NCI-H526 treated with DMSO at 0.1 percent for 48 hours (cell line): ENCODE measurements at regions not wholly inside any gene's neighbourhood (a gene's known extent, or its start where the extent isn't known, plus 50 kb on each side); places are given as distances from the start of the nearest gene placed in this dataset.

ENCODE experiments used
- DNase-seq: peaks from one replicate; lab custom pipeline; 2025; lab: John Stamatoyannopoulos, UW

DNA sequence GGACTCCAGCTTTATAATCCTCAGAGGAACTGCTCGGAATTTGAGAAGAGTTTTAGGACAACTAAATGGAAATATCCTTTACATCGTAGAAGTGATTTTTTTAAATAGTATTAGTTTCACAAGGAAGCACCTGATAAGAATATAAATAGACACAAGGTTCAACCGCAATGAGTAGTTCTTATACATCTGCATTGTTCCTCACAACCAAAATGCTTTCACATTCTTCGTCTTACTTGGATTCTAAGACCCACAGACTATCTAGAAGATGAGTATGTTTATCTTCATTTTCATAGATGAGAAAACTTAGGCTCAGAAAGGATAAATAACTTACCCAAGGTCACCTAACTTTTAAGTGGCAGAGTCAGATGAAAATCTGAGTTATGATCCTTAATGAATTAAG is 469.0 kb downstream of the GALC start:
- no peak for DNase-seq

DNA sequence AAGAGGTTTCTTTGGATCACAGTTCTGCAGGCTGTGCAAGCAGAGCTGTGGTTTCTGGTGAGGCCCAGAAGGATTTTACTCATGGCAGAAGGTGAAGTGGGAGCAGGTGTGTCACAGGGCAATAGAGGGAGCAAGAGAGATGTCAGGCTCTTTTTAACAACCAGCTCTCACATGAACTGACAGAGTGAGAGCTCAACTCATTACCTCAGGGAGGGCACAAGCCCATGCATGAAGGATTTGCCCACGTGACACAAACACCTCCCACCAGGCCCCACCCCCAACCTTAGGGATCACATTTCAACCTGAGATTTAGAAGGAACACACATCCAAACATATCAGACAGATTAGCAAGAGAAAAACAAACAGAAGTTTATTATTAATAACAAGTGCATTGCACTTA is 470.4 kb downstream of the GALC start:
- peak; percentile 18 for DNase-seq

DNA sequence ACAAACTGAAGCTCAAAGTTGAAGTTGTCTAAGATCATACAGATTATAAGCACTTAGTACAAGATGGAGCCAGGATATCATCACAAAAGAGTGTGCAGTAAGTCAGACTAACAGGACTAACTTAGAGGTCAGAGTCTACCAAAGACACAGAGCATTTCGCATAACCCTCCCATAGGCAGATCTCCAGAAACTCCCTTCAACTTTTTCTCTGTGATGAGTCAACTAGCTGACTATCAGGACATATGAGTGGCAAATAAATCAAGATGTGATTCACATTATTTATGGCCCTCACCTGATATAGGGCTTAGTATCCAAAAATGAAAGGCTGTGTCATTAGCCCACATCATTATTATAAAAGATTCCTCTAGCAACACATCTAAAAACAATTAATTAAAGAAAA is 484.6 kb downstream of the GALC start:
- DNase-seq: no peak

DNA sequence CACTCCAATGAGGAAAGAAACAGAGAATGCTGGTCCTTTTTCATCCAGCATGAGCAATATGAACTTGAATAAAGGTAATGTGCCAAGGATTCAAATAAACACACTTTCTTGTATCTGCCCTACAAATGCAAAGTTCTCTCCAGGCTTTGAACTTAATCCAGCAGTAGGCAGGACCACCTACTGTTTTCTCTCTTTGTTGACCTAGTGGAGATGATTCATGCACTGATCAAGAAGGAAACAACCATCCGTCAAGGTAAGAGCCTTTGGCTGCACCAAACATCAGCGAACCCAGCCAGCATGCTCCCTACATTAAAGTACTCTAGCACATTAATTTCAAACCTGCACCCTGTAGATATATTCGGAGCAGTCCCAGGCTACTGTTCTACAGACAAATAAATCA is 489.3 kb downstream of the GALC start:
- no peak for DNase-seq

DNA sequence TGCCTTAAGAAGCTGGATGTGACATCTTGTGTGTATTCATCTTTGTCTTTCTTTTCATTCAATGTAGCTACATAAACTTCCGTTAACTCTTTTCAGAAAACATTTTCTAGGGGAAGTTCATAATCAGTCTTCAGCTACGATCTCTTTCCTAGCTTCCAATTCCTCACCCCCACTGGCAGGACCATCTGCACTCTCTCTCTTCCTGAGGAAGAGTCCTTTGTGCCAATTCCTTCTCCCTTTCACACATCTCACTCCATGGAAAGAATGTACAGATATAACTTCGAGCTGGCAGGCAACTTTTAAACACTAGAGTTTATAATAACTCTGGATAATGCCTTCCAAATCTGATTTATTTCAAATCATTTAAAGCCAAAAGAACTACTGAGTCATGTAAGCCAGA is 495.7 kb downstream of the GALC start:
- no peak for DNase-seq

DNA sequence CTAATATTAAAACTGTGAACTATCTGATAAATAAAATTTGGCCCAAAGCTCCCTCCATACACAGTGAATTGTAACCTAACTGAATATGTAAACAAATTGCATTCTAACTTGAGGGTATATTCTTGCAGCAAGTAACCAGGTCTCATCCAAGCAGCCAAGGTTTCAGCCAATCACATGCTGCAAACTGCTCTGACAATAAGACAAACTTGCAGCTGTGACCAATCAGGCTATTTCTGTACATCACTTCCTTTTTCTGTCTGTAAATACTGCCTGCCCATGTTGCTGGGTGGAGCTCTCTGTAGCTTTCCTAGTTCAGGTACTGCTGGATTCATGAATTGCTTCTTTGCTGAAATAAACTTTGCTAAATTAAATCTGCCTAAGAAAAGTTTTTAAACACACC is 499.0 kb downstream of the GALC start:
- DNase-seq: no peak

DNA sequence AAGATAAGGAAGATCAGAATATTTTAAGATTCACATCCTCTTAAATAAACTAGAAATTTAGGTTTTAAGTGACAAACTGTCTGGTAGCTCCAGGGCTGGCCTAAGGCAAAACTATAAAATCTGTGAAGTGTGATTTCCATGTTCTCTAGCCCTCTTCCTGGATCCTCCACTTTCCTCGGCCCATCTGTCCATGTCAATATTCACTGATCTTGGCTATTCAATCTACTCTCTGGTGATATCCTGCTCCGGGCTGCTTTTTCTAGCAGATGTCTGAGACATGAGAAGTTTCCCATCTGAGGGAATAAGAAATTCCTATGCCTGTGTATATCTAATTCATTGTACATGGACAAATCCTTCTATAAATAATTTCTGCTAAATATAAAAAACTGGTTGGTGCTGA is 500.4 kb downstream of the GALC start:
- DNase-seq: no peak

DNA sequence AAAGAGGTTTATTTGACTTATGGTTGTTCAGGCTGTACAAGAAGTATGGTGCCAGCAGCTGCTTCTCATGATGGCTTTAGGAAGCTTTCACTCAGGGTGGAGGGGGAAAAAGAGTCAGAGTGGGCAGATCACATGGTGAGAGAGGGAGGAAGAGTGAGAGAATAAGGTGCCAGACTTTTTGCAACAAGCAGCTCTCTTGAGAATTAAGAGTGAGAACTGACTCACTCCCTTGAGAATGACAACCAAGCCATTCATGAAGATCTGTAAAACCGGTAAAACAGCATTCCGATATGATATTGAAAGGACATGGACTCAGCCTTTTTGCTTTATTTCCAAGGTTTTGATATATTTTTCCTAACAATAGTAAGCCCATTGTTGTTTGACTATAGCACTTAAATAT is 501.2 kb downstream of the GALC start:
- DNase-seq: no peak

DNA sequence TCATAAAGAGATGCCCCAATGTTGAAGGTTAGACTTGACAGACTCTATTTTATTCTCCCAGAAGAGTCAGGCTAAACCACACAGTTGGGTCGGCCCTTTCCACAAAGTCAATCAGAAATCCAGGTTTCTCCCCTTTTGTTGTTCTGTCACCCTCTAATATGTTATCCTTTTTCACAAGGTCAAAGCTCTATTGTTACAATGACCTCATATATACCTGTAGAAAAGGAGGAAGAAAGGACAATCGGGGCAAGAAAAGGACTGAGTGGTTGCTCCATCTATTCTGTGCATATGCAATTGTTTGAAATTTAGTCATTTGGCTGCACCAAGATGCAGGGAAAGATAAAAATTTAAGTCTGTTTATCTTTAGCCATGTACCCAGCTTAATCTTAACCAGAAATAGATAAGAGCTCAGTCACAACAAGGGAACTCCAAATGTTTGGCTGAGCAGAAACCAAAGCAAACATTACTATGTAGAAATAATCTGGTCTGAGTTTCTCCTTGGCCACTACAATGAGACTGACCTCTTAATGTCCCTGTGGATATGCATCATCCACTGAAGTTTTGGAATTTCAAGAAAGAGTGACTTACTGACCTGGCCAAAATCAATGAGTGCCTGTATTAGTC is 503.7 kb downstream of the GALC start:
- no peak for DNase-seq

DNA sequence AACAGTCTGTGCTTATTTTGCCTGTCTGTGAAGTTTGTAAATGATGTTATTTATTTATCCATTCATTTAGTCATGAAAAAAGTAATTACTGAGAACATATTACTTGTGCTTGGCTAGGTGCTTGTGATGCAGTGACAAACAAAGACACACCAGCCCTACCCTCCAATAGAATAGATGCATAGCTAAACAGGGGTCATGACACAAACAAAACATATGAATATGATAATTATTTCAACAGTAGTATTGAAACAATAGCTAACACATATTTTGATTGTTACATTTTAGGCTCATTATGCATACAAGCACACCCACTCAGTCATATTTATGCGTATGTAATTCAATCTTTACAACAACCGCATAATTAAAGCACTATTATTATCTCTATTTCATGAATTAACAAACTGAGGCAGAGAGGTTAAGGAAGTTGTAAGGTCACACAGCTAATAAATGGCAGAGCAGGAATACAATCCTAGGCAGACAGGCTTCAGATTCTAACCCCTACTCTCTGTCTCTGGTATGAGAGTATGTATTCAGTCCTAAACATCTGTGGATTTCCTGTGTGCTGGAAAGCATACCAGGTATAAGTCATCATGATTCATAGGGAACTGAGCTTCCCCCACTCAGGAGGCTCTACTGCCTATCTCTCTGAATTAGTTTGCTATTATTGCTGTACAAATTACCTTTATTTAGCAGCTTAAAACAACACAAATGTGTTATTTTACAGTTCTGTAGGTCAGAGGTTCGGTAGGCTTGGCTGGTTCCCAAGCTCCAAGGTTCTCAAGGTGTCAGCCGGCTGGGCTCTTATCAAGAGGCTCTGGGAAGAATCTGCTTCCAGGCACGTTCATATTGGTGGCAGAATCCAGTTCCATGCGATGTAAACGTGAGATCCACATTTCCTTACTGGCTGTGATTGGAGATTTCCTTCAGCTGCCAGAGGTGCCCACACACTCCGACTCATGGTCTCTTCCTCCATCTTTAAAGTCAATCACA is 509.4 kb downstream of the GALC start:
- DNase-seq: no peak

DNA sequence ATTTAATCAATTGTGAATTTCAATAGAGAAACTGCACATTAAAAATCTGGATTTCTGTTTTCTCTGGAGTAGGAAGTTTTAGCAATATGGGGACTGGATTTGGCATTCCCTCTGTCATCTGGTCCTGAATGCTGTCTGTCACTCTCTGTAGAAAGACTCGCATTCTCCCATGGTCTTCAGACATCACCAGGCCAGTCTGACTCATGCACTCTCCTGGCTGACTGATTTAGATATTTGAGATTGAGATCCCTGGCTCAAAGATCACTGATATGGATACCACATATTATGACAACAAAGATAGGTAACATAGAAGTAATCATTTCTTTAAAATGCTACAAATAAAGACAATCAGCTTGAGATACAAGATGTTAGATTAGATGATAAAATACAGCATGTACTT is 524.5 kb downstream of the GALC start:
- DNase-seq: no peak

DNA sequence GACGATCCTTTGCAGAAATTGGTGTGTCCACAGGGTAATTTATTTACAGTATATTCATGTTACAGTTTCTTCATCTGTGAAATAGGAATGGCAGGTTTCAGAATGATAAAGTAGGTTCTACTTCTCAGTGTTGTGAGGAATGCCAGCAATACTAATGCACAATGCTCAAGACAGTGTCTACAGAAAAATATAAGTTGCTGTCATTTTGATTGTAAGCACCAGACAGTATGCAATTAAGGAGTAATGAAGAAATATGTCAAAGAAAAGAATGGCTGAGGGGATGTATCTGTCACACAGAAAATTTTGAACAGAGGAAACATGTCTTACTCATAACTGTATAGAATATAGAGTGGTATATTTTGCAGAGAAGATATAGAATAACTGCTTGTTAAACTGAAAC is 525.4 kb downstream of the GALC start:
- no peak for DNase-seq

DNA sequence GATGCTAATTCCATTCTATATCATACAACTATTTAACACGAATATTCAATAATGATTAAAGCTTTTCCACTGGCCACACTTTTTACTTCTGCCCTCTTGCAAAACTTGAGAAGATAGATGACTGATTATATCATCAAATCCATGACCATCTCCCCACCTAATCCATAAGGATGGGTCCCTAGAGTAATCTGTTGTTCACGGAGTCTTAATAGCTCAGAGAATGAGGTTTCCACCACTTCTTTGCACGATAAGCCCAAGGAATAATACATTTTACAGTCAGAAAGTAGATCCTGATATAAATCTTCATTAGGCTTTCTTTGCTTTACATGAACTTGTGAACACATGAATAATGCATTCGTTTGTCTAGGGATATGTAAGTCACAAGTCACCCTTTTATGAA is 527.2 kb downstream of the GALC start:
- DNase-seq: no peak

DNA sequence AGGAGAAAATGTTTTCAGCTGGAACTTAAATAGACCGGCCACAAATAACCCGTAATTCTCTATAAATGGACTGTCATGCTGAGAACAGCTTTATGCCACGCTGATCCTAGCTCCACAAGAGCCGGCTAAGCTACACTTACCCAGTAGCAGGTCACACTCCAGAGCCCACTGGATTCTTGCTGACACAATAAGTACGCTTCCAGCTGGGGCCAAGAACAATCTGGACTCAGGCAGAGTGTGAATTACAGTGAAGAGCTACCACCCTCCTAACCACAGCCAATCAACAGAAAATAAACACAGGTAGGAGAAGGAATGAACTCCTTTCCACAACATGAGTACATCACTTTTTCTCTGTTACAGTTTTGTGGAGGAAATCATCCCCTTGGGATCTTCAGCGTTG is 531.3 kb downstream of the GALC start:
- DNase-seq: no peak

DNA sequence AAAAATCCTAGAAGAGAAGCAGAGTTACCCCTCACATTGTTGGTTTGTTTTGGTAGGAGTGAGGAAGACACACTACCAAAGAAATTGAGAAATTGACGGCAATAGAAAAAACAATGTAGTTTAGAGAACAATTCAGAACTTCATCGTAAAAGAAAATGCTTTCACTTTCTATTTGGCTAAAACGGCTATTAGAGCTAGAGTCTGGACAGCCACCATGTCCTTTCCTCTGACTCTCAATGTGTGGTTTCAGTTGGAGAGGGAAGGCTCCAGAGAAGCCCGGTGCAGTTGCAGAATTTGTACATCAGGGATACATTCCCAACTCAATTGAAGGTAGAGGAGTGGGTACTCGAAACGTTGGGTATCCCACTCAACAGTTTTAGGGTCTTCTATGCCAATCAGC is 535.3 kb downstream of the GALC start:
- no peak for DNase-seq

DNA sequence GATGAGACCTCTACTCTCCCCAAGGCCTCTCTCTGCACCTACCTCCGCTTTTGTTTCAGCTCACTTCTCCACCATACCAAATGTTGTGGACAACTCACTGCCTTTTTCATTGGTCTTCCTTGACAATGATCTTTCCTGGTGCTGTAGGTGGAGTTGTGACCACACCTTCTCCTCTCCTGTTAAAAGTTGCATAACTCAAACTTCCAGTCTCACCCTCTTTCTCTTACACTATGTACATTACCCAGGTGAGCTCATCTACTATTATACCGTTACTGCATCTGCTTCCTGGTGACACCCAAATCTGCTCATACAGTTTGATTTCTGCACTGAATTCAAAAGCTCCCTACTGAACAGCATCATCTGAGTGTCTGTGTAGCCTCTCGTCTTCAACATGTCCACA is 542.8 kb downstream of the GALC start:
- DNase-seq: no peak

DNA sequence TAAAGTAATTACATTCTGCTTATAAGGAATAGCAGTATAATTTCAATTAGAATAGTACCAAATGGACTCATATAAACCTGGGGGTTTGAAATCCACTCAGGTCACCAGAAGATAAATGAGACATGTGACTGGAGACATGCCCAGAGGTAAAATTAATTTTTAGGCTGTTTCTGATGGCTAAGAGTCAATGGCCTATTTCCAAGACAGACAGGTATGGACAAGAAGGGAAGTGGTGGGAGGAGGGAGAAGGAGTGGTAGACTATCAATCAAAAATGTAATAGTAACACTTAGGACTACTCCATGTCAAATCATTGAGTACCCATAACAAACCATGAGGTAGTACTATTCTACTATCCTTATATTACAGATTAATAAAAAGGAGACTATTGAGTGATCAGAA is 544.0 kb downstream of the GALC start:
- DNase-seq: no peak

DNA sequence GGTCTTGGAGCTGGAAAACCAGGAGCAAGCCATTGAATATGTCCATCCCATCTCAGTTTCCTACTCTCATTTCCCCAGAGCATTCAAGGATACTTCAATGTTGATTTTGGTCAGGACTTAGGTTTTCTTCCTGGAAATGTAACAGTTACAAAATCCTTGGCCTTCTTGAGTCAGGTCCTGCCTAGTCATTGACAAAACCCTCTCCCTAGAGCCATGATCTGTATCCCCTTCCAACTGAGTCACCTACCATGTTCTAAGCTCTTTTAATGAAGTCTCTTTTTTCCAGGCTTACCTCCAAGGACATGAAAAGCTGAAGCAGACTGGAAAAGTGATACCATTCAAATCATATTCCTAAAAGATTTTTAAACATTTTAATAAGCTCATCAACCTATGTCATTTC is 549.2 kb downstream of the GALC start:
- DNase-seq: no peak

DNA sequence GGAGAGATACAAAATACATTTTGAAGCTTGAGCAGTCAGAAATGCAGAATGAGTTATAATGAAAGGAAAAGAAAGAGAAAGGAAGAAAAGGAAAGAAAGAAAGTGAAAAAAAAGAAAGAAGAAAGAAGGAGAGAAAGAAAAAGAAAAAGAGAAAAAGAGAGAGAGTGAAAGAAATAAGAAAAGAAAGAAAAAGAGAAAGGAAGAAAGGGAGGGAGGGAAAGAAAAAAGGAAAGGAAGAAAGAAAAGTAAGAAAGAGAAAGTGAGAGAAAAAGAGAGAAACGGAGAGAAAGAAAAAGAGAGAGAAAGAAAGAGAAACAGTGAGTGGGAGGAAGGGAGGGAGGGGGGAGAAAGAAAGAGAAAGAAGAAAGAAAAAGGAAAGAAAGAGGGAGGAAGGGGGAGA is 549.9 kb downstream of the GALC start:
- DNase-seq: no peak

DNA sequence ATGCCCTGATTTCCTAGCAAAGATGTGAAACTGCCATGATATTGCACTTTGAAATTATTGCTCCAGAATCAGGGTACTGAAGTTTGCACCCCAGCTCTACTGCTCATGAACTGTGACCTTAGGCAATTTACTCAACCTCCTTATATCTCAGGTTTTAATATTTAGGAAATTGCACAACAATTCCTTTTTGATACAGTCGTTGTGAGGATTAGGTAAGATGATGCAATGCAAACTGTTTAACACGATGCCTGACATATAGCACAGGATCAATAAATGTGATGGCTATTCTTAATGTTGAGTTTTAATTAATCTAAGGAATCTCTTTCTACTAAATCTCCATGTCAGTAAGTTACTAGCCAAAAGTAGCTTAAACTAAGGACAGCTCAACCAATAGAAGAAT is 555.8 kb downstream of the GALC start:
- DNase-seq: no peak

DNA sequence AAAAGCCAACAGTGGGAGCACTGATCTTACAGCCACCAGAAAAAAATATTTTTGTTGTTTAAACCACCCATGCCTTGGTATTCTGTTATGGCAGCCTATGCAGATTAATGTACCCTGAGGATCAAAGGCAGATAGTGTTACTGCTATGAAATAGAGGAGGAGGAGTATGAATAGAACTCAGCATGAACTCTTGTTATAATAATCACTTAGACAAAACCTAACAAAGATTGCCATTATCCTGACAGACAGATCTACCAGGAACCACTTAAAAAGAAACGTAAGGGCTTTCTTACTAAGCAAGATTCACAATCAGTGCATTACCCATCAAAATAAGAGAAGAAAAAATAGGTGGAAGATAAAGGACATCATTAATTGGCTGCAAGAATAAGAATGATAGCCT is 558.3 kb downstream of the GALC start:
- DNase-seq: no peak

DNA sequence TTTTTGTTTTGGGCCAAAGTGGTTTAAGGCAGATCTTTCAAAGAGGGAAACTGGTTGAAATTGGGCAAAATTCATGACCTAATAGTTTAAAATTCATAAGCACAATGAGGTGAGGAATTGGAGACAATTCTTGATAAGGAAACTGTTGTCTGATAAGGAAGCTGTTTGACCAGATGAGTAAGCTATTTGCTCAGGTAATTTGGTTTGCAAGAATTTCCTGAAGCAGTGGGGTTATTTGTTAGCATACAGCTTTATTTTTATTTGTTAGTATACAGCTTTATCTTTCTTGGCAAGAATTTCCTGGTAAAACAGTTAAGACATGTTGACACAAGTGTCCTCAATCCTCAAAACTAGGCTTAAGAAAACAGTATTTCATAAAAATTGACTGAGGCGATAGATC is 559.0 kb downstream of the GALC start:
- no peak for DNase-seq

DNA sequence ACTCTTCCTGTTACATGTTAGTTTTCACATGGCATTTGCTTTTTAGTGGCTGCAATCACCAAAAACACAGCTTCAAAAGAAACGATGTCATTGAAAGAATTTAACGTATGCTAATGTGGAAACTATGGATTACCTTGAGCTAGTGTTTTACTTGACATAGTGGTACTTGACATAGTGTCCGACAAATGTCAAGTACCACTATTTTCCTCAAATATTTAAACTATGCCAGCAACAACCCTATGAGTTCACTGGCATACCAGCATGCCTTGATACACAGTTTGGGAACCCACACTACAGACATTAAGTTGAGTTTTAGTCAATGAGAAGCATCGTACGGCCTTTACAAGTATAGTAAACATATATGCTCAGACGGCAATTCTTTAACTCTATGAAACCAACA is 560.3 kb downstream of the GALC start:
- no peak for DNase-seq

DNA sequence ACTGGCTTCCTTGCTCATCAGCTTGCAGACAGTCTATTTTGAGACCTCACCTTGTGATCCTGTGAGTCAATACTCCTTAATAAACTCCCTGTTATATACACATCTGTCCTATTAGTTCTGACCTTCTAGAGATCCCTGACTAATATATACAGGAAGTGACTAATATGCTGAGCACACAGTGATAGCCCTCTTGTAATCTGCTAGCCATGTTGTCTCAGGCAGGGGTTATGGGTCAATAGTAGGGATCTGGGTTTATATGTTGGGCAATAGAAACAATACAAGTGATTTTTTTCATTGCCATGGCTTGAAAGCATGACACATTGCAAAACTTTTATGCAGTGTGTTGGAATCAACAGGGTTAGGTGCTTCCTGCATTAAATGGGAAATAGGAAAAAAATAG is 562.2 kb downstream of the GALC start:
- no peak for DNase-seq
